GM12892 (cell line): ENCODE measurements at regions not wholly inside any gene's neighbourhood (a gene's known extent, or its start where the extent isn't known, plus 50 kb on each side); places are given as distances from the start of the nearest gene placed in this dataset.

Source experiments
- POLR2A ChIP-seq: IDR thresholded peaks from 2 replicates; pipeline ENCODE4 v1.6.1; 2011; ENCODE audit warnings: low read depth, low read length, control low read depth
- POLR2AphosphoS5 ChIP-seq: IDR thresholded peaks from 2 replicates; pipeline ENCODE4 v1.6.1; 2011; ENCODE audit warnings: low read depth, low read length, control low read depth
- TAF1 ChIP-seq: IDR thresholded peaks from 2 replicates; pipeline ENCODE4 v1.6.1; 2011; ENCODE audit warnings: low read depth, mild to moderate bottlenecking, control low read depth, low read length, borderline replicate concordance

DNA sequence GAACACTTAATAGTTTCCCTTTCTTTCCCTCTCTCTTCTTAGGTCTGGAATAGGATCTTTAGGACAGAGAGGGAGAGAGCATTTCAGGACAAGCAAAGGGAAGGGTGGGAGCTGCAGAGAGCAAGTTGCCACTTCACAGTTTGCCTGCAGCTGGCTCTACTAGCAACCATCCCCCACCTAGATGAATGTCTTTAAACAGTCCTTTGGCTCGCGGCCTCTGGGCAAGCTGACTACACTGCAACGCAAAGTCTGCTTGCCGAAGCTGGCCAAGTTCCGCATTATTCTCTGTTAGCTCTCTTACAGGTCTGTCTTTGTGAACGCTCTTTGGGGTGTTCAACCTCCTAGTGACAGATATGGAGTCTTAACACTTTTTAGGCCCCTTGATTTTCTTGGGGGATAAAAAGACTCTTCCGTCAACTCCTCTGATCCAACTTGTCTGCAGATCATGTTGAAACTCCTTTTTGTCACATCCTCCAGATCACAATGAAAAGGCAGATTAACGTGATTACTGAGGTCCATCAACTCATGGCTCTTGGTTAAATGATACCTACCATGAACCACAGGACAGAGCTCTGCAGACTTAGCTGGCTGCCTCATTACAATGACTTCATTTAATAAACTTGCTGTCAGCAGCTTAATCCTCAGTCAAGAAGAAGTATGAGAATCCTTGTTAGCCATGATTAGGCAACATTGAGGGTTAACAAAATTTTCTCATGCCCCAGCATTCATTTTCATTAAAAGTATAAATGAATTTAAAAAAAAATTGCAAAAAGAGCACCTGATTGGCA is 74.6 kb downstream of the SLC4A3 start:
- TF ChIP-seq POLR2AphosphoS5 (no peak), TAF1 (no peak), POLR2A (no peak)
